Keratinocyte (primary cell): ENCODE measurements at regions not wholly inside any gene's neighbourhood (a gene's known extent, or its start where the extent isn't known, plus 50 kb on each side); places are given as distances from the start of the nearest gene placed in this dataset.

ENCODE experiments used
- DNase-seq: peaks from one replicate; pipeline ENCODE4 v3.0.0-alpha.2; 2011; ENCODE audit warnings: low read depth, missing footprints, low spot score
- FAIRE-seq: peaks from 2 replicates; lab custom pipeline; 2011; peaks lifted over from hg19 to GRCh38; lab: Jason Lieb, UNC
- H2AFZ ChIP-seq: 2 replicates; pipeline ENCODE4 v1.6.0; 2012; ENCODE audit warnings: low read length, control low read depth, inconsistent platforms; ENCODE audit not compliant: control insufficient read depth
- H3K27ac ChIP-seq: 2 replicates; pipeline ENCODE4 v1.5.1; 2011; ENCODE audit warnings: low read length; ENCODE audit not compliant: control insufficient read depth, insufficient read depth
- H3K27me3 ChIP-seq: 3 replicates; pipeline ENCODE4 v1.6.0; 2011; ENCODE audit warnings: low read length; ENCODE audit not compliant: control insufficient read depth, insufficient read depth; ENCODE audit errors: extremely low read depth
- H3K36me3 ChIP-seq, 2 experiments: 2 replicates in 1 of 2; 3 replicates in 1 of 2; pipeline ENCODE4 v1.5.1; 2011; ENCODE audit warnings: low read length in 2 of 2, mild to moderate bottlenecking in 1 of 2; ENCODE audit not compliant: control insufficient read depth in 2 of 2, insufficient read depth in 2 of 2; ENCODE audit errors: extremely low read depth in 1 of 2
- H3K4me1 ChIP-seq: 3 replicates; pipeline ENCODE4 v1.5.1; 2011; ENCODE audit warnings: low read length; ENCODE audit not compliant: control insufficient read depth, insufficient read depth; ENCODE audit errors: extremely low read depth
- H3K4me2 ChIP-seq: 3 replicates; pipeline ENCODE4 v1.6.0; 2011; ENCODE audit warnings: low read depth, low read length; ENCODE audit not compliant: control insufficient read depth, insufficient read depth; ENCODE audit errors: extremely low read depth
- H3K4me3 ChIP-seq, 3 experiments: fragments of 200-600 bp in 1 of 3; sonication (generic) in 1 of 3; 2 replicates in 2 of 3; 3 replicates in 1 of 3; pipeline ENCODE4 v1.5.1; 2011 to 2016; ENCODE audit warnings: low read length in 3 of 3, mild to moderate bottlenecking in 3 of 3, control low read depth in 2 of 3, inconsistent platforms in 1 of 3, low read depth in 1 of 3, mixed read lengths in 1 of 3, mixed run types in 1 of 3, moderate library complexity in 1 of 3; ENCODE audit not compliant: control insufficient read depth in 2 of 3, insufficient read depth in 2 of 3; ENCODE audit errors: extremely low read depth in 1 of 3
- H3K79me2 ChIP-seq: 2 replicates; pipeline ENCODE4 v1.6.0; 2012; ENCODE audit warnings: low read length; ENCODE audit not compliant: control insufficient read depth, insufficient read depth
- H3K9ac ChIP-seq: 3 replicates; pipeline ENCODE4 v1.6.0; 2011; ENCODE audit warnings: low read length; ENCODE audit not compliant: control insufficient read depth, insufficient read depth; ENCODE audit errors: extremely low read depth
- H3K9me1 ChIP-seq: 3 replicates; pipeline ENCODE4 v1.6.0; 2011; ENCODE audit warnings: low read length; ENCODE audit not compliant: control insufficient read depth, insufficient read depth; ENCODE audit errors: extremely low read depth
- H3K9me3 ChIP-seq: 2 replicates; pipeline ENCODE4 v1.5.1; 2012; ENCODE audit warnings: low read depth, low read length; ENCODE audit not compliant: control insufficient read depth
- H4K20me1 ChIP-seq: 3 replicates; pipeline ENCODE4 v1.6.0; 2011; ENCODE audit warnings: low read length; ENCODE audit not compliant: control insufficient read depth, insufficient read depth; ENCODE audit errors: extremely low read depth
- EZH2 ChIP-seq: IDR thresholded peaks from one replicate; pipeline ENCODE4 v1.6.1; 2012; ENCODE audit warnings: inconsistent platforms, mild to moderate bottlenecking, low read length, moderate library complexity
- dilution Hi-C: fragments of 300-500 bp; cut with MboI; formaldehyde crosslinking; loops from one replicate; pipeline ENCODE4 v1.7.0; 2020; ENCODE audit warnings: low sequenced_read_pairs; ENCODE audit not compliant: extremely low pct_ligation_motif_present
- TF ChIP-seq, protein P1 (sequence below), 3 experiments: IDR thresholded peaks in 1 of 3; conservative IDR thresholded peaks in 1 of 3; optimal IDR thresholded peaks in 1 of 3; 2 replicates in 2 of 3; 3 replicates in 1 of 3; pipeline versions ENCODE3 to v1.5.1; 2011; ENCODE audit warnings: low read length in 3 of 3, mild to moderate bottlenecking in 3 of 3, moderate library complexity in 2 of 3, control low read depth in 1 of 3, inconsistent platforms in 1 of 3; ENCODE audit not compliant: insufficient read depth in 2 of 3; ENCODE audit errors: extremely low read depth in 1 of 3

DNA sequence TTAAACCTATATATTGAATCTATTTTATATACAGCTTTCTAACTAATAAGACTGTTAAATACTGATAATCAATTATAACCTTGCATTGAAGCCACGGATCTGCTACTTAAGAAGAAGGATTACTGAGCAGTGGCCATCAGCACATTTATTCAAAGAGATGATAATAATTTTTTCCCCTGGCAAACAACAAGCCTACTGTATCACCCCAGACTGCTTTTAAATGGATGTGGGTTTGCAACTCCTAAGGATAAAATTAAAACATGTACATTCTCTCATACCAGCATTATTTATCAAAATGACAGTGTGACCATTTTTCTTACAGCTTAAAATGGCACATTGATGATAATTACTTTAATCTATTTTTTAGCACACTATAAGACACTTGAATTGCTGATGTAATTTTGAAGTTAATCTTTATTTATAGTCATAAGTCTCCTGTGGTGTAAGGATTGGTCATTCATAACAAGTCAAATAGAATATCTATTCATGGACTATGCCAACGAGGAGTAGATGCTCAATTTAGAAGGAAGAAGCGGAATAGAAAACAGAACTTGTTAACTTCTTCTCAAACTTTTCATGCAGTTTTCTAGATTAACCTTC lies 517.7 kb downstream of the METTL4 start:
- Histone ChIP-seq H3K27me3 (no peaks in the 10 kb centered on the region), H3K9me1 (no peaks in the 10 kb centered on the region), H3K4me3 (no peak overlapping the region), H3K4me2 (no peak overlapping the region), H3K79me2 (no peaks in the 10 kb centered on the region), H3K9ac (no peak overlapping the region), H3K9me3 (no peaks in the 10 kb centered on the region), H2AFZ (no peak overlapping the region), H3K4me1 (peaks cover 2% of the 10 kb centered on the region), H4K20me1 (no peaks in the 10 kb centered on the region), H3K36me3 (no peaks in the 10 kb centered on the region), H3K27ac (no peak overlapping the region)
- no peak for TF ChIP-seq EZH2
- TF ChIP-seq, protein P1, sequence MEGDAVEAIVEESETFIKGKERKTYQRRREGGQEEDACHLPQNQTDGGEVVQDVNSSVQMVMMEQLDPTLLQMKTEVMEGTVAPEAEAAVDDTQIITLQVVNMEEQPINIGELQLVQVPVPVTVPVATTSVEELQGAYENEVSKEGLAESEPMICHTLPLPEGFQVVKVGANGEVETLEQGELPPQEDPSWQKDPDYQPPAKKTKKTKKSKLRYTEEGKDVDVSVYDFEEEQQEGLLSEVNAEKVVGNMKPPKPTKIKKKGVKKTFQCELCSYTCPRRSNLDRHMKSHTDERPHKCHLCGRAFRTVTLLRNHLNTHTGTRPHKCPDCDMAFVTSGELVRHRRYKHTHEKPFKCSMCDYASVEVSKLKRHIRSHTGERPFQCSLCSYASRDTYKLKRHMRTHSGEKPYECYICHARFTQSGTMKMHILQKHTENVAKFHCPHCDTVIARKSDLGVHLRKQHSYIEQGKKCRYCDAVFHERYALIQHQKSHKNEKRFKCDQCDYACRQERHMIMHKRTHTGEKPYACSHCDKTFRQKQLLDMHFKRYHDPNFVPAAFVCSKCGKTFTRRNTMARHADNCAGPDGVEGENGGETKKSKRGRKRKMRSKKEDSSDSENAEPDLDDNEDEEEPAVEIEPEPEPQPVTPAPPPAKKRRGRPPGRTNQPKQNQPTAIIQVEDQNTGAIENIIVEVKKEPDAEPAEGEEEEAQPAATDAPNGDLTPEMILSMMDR (optimal IDR thresholded peaks at IDR 0.05 in 1 of 3, IDR thresholded peaks at IDR 0.05 in 1 of 3, conservative IDR thresholded peaks at IDR 0.05 in 1 of 3; ENCODE audit: extremely low read depth in 1 of 3, insufficient read depth in 2 of 3, low read length in 3 of 3) = no peak
- no peak for FAIRE-seq
- dilution Hi-C loops = no loop called here
- DNase-seq = no peak

DNA sequence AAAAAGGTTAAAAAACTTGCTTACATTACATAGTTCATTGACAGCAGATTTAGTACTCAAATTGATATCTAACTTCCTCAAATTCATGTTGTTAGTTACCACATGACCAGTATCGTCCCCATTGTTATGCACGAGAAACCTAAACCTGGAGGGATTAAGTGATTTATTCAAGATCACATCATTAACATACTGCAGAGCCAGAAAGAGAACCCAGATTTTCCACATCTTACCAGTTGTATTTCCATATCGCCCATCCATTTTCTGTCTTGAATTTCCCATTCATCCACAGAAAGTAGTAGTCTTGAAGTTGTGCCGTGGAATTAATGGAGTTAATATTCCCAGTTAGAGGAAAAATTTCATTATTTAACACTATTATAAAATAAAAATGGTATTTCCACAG lies 512.0 kb downstream of the METTL4 start:
- Histone ChIP-seq H3K9me1 (no peaks in the 10 kb centered on the region), H3K4me2 (no peak overlapping the region), H3K79me2 (no peaks in the 10 kb centered on the region), H3K36me3 (no peaks in the 10 kb centered on the region), H3K9ac (no peak overlapping the region), H4K20me1 (no peaks in the 10 kb centered on the region), H3K4me1 (no peaks in the 10 kb centered on the region), H3K27me3 (no peaks in the 10 kb centered on the region), H3K27ac (no peak overlapping the region), H2AFZ (no peak overlapping the region), H3K9me3 (no peaks in the 10 kb centered on the region), H3K4me3 (no peak overlapping the region)
- FAIRE-seq (no peak), DNase-seq (no peak)
- dilution Hi-C loops = no loop called here
- TF ChIP-seq, protein P1 (optimal IDR thresholded peaks at IDR 0.05 in 1 of 3, IDR thresholded peaks at IDR 0.05 in 1 of 3, conservative IDR thresholded peaks at IDR 0.05 in 1 of 3; ENCODE audit: extremely low read depth in 1 of 3, insufficient read depth in 2 of 3, low read length in 3 of 3) = no peak
- no peak for TF ChIP-seq EZH2
